ENCODE measurements at regions not wholly inside any gene's neighbourhood (a gene's known extent, or its start where the extent isn't known, plus 50 kb on each side); places are given as distances from the start of the nearest gene placed in this dataset.
"Not testable (repeated sequence)": the region's sequence is repeated elsewhere in the genome, so short reads cannot be mapped to it uniquely, and the experiment has no call there.

- DNase-seq (ENCODE audit: low spot score), result no peak
Observed at GRCh38 chr4:31467781-31468180, 747.6 kb downstream of the PCDH7 start.

- DNase-seq (ENCODE audit: low spot score), result no peak
Observed at GRCh38 chr4:31474221-31474620, 754.1 kb downstream of the PCDH7 start.

- DNase-seq (ENCODE audit: low spot score), result no peak
Observed at GRCh38 chr4:31482691-31483090, 762.5 kb downstream of the PCDH7 start.

- not testable (repeated sequence) for DNase-seq (ENCODE audit: low spot score)
Observed at GRCh38 chr4:31499216-31499615, 779.0 kb downstream of the PCDH7 start.

- no peak for DNase-seq (ENCODE audit: low spot score)
Observed at GRCh38 chr4:31516520-31516919, 796.4 kb downstream of the PCDH7 start.

- peak; percentile 12 for DNase-seq (ENCODE audit: low spot score)
Observed at GRCh38 chr4:31518796-31519250, 798.7 kb downstream of the PCDH7 start.

GRCh38 chr4:31530555-31530954 lies 810.4 kb downstream of the PCDH7 start:
- DNase-seq (ENCODE audit: low spot score), result no peak

- DNase-seq (ENCODE audit: low spot score), result no peak
Observed at GRCh38 chr4:31538877-31539276, 818.7 kb downstream of the PCDH7 start.

GRCh38 chr4:31539284-31540069 lies 819.3 kb downstream of the PCDH7 start:
- no peak for DNase-seq (ENCODE audit: low spot score)

- DNase-seq (ENCODE audit: low spot score), result no peak
Observed at GRCh38 chr4:31545330-31545729, 825.2 kb downstream of the PCDH7 start.

GRCh38 chr4:31545755-31546154 lies 825.6 kb downstream of the PCDH7 start:
- no peak for DNase-seq (ENCODE audit: low spot score)

GRCh38 chr4:31548021-31548420 lies 827.9 kb downstream of the PCDH7 start:
- DNase-seq (ENCODE audit: low spot score), result no peak

- no peak for DNase-seq (ENCODE audit: low spot score)
Observed at GRCh38 chr4:31548823-31549222, 828.7 kb downstream of the PCDH7 start.

- DNase-seq (ENCODE audit: low spot score), result no peak
Observed at GRCh38 chr4:31549256-31549655, 829.1 kb downstream of the PCDH7 start.

GRCh38 chr4:31557437-31557836 lies 837.3 kb downstream of the PCDH7 start:
- DNase-seq (ENCODE audit: low spot score), result no peak

- no peak for DNase-seq (ENCODE audit: low spot score)
Observed at GRCh38 chr4:31573554-31573953, 853.4 kb downstream of the PCDH7 start.

- no peak for DNase-seq (ENCODE audit: low spot score)
Observed at GRCh38 chr4:31575504-31575903, 855.3 kb downstream of the PCDH7 start.

- no peak for DNase-seq (ENCODE audit: low spot score)
Observed at GRCh38 chr4:31580843-31581242, 860.7 kb downstream of the PCDH7 start.

GRCh38 chr4:31585503-31585902 lies 865.3 kb downstream of the PCDH7 start:
- no peak for DNase-seq (ENCODE audit: low spot score)

GRCh38 chr4:31592293-31592692 lies 872.1 kb downstream of the PCDH7 start:
- no peak for DNase-seq (ENCODE audit: low spot score)

- no peak for DNase-seq (ENCODE audit: low spot score)
Observed at GRCh38 chr4:31595496-31595895, 875.3 kb downstream of the PCDH7 start.

- DNase-seq (ENCODE audit: low spot score), result no peak
Observed at GRCh38 chr4:31598639-31599038, 878.5 kb downstream of the PCDH7 start.

- DNase-seq (ENCODE audit: low spot score), result no peak
Observed at GRCh38 chr4:31601793-31602192, 881.6 kb downstream of the PCDH7 start.
